ENCODE measurements at regions not wholly inside any gene's neighbourhood (a gene's known extent, or its start where the extent isn't known, plus 50 kb on each side); places are given as distances from the start of the nearest gene placed in this dataset.

DNA sequence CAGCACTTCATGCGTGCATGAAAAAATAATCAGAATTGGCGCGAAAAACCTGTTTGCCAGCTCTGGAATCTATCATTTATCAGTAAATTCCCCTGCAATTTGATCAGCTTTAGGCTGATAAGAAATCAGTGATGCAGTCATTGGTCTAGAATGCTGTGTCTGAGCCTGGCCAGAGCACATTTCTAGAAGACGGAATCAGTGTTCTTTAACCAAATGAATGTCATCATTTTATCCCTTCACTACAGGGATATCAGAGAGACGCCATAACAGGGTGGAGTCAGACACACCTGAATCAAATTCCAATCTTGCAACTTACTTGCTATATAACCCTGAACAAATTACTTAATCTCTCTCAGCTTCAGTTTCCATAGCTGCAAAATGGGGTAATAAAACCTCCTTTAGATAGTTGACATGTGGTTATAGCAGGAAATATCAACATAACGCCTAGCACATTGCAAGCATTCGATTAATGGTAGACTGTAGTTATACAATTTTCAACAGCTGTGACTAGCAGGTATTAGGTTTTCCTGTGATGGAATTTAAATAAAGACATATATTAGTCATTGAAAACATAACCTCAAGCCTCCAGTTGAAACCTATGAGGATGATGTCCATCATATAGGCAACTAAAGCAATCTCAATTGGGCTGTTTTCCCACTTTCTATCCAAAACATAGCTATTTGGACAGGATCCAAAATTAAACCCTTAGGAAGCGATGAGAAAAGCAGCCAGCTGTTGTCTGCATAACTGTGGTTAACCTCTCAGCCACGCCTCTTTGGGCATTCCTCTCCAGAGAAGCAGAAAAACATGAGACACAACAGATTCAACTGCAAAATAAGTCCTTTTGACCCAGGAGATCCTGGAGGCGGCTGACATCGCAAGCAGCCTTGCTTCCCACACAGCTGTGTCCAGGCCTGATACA, 51.6 kb upstream of the UBL3 start:
- intact Hi-C loops (cut with DNase I; ENCODE audit: low total_unique reads) = no loop called here
- 62 to 68% methylated on average over 11 of the region's 11 CpGs for WGBS, 2 donors
- TF ChIP-seq CTCF (IDR thresholded peaks at IDR 0.05) = no peak
- TF ChIP-seq POLR2A (IDR thresholded peaks at IDR 0.05) = no peak
- Histone ChIP-seq H3K27ac (no peak overlapping the region), H3K4me3 (no peak overlapping the region), H3K27me3 (no peaks in the 10 kb centered on the region), H3K36me3 (ENCODE audit: low read depth, missing control alignments) (no peaks in the 10 kb centered on the region), H3K9me3 (no peaks in the 10 kb centered on the region), H3K4me1 (no peaks in the 10 kb centered on the region)
- DNase-seq = no peak
